22Rv1 (cell line): ENCODE measurements at regions not wholly inside any gene's neighbourhood (a gene's known extent, or its start where the extent isn't known, plus 50 kb on each side); places are given as distances from the start of the nearest gene placed in this dataset.

ENCODE experiments used
- H3K27ac ChIP-seq: fragments of 450-650 bp; 2 replicates; pipeline ENCODE4 v1.5.1; 2017
- ZFX ChIP-seq: fragments of 450-650 bp; IDR thresholded peaks from 2 replicates; pipeline ENCODE4 v1.6.1; 2017; ENCODE audit warnings: antibody characterized with exemption, borderline replicate concordance
- TF ChIP-seq, protein P1 (sequence below): fragments of 450-650 bp; IDR thresholded peaks from 2 replicates; pipeline ENCODE4 v1.5.1; 2017; ENCODE audit warnings: mild to moderate bottlenecking

DNA sequence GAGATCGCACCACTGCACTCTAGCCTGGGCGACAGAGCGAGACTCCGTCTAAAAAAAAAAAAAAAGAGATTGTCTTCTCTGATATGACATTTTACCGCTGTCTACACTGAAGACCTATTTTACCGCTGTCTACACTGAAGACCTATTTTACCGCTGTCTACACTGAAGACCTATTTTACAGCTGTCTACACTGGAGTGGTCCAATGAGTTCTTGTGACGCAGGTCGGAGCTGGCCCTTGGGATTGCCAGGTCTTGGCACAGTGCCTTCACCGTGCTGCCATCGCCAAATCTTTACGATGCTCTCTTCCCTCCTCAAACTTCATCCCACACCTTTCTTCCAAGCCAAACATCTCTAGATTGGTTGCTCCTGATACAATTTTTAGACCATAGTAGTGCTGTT is 183.1 kb upstream of the FAT1 start:
- TF ChIP-seq ZFX: no peak
- TF ChIP-seq, protein P1, sequence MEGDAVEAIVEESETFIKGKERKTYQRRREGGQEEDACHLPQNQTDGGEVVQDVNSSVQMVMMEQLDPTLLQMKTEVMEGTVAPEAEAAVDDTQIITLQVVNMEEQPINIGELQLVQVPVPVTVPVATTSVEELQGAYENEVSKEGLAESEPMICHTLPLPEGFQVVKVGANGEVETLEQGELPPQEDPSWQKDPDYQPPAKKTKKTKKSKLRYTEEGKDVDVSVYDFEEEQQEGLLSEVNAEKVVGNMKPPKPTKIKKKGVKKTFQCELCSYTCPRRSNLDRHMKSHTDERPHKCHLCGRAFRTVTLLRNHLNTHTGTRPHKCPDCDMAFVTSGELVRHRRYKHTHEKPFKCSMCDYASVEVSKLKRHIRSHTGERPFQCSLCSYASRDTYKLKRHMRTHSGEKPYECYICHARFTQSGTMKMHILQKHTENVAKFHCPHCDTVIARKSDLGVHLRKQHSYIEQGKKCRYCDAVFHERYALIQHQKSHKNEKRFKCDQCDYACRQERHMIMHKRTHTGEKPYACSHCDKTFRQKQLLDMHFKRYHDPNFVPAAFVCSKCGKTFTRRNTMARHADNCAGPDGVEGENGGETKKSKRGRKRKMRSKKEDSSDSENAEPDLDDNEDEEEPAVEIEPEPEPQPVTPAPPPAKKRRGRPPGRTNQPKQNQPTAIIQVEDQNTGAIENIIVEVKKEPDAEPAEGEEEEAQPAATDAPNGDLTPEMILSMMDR: no peak
- no peak overlapping the region for H3K27ac ChIP-seq

DNA sequence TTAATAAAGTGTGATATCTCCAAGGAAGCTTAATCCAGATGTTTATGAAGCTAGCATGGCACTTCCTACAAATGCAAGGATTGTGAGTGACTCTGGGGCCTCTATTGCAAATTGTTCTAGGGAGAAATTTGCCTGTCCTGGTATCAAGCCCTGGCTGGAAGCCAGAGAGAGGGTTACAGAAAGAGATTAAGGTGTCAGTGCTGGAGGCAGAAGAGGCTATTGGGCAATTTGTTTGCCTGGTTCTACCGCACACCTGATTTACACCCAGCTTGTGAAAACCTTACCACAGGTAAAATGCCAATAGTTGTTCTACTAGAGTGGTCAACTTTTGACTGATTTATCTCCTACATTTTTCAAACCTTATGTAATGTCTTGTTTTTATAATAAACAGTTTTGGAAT is 186.7 kb upstream of the FAT1 start:
- no peak overlapping the region for H3K27ac ChIP-seq
- TF ChIP-seq ZFX: no peak
- TF ChIP-seq, protein P1: no peak

DNA sequence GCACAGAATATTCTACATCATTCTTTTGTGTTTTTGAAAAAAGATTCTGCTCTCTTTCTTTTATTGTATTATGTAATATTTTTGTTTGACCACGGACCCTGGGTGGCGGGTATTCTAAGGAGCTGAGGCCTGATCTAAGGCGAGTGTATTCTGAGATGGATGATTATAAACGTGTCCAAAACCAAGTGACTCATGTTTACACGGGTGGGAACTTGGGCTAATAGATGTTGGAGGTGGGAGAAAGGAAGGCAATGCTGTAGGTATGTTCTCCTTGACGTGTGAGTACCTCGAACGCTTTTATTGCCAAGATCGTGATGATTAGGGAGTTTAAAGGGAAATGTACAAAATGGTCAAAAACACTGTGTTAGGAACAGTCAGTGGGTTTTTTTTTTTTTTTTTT is 188.9 kb upstream of the FAT1 start:
- TF ChIP-seq, protein P1: no peak
- no peak overlapping the region for H3K27ac ChIP-seq

DNA sequence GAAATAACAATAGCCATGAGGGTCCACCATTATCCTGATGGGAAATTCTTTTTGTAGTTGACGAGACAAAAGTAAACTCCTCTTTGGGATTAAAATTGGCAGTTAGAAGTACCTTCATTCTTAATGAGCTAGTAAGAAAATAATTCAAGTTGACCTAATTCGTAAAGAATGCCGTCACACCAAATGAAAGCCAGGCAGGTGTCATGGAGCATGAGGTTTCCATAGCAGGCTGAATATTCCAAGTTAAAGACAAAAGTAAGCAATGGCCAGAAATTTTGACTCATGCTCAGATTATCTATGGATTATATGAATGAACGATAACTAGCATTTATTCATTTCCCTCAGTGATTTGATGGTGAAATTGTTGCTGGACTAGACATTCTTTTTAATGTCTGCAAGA is 192.2 kb upstream of the FAT1 start:
- TF ChIP-seq ZFX: no peak
- TF ChIP-seq, protein P1: no peak
- no peak overlapping the region for H3K27ac ChIP-seq

DNA sequence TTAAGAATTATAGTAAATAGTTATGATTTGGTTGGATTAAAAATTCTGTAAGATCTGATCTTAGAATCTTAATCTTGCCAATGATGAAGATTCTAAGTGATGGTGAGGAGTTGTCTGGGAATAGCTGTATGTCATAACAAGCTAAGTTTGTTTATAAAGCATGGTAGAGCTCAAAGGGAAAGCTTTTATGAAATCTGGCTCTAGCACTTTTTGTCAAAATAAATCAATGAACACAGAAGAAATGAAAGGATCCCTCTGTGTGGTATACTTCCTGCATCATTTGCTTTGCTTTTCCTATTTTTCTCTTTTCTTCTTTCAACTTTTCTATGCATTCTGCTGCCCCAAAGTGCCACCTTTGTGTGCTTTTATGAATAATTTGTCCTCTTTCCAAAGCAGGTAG is 193.5 kb upstream of the FAT1 start:
- no peak overlapping the region for H3K27ac ChIP-seq
- TF ChIP-seq, protein P1: no peak
- TF ChIP-seq ZFX: no peak

DNA sequence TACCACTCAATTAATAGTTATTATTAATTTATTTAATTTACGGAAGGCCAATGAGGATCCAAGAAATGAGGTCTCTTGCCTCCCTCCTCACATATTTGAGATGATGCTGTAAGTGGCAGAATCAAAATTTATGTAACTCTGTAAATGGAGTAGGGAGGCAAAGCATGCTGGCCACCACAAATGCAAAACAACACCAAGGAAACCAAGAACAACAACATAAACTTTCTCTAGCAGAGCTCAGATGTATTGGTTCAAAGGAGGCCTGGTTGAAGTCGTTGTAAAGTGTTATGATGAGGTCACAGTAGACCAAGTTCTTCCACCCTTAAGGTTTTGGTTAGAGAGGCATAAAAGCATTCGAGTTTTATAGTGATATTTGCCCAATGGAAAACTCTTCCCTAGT is 194.8 kb upstream of the FAT1 start:
- no peak overlapping the region for H3K27ac ChIP-seq
- TF ChIP-seq, protein P1: no peak
- TF ChIP-seq ZFX: no peak

DNA sequence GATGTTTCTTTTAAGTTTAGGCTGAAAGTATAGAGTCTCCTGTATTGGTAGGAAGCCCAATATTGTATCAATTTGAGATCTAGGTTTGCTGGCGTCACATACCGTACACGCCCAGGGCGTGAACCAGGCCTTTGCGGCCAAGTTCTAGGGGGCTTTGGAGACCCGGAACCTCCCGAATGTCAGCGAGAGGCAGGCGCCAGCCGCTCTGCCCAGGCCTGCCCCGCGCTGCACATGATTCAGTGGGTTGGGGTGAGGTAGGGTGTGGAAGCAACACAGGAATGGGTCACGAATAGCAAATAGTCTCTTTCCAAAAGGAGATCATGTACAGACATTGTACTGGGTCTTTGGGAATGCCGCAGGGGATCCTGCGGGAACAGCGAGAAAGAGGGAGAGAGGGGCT is 195.7 kb upstream of the FAT1 start:
- TF ChIP-seq ZFX: no peak
- TF ChIP-seq, protein P1: no peak
- H3K27ac ChIP-seq: no peak overlapping the region
